A673 (cell line): ENCODE measurements at regions not wholly inside any gene's neighbourhood (a gene's known extent, or its start where the extent isn't known, plus 50 kb on each side); places are given as distances from the start of the nearest gene placed in this dataset.

Source experiments
- EZH2 ChIP-seq: fragments of 200-600 bp; sonication (generic); IDR thresholded peaks from 2 replicates; pipeline ENCODE4 v1.6.1; 2017; ENCODE audit warnings: borderline replicate concordance, low read depth, mild to moderate bottlenecking, mixed read lengths, antibody characterized with exemption, low read length; ENCODE audit not compliant: poor library complexity, severe bottlenecking
- TF ChIP-seq, protein P1 (sequence below): fragments of 300-800, 200-600 bp; sonication (generic); conservative IDR thresholded peaks from 2 replicates; pipeline ENCODE4 v1.5.1; 2017; ENCODE audit warnings: low read depth, mild to moderate bottlenecking, antibody characterized with exemption, low read length, moderate library complexity, mixed read lengths

- TF ChIP-seq, protein P1, sequence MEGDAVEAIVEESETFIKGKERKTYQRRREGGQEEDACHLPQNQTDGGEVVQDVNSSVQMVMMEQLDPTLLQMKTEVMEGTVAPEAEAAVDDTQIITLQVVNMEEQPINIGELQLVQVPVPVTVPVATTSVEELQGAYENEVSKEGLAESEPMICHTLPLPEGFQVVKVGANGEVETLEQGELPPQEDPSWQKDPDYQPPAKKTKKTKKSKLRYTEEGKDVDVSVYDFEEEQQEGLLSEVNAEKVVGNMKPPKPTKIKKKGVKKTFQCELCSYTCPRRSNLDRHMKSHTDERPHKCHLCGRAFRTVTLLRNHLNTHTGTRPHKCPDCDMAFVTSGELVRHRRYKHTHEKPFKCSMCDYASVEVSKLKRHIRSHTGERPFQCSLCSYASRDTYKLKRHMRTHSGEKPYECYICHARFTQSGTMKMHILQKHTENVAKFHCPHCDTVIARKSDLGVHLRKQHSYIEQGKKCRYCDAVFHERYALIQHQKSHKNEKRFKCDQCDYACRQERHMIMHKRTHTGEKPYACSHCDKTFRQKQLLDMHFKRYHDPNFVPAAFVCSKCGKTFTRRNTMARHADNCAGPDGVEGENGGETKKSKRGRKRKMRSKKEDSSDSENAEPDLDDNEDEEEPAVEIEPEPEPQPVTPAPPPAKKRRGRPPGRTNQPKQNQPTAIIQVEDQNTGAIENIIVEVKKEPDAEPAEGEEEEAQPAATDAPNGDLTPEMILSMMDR, result no peak
- TF ChIP-seq EZH2, result no peak
Observed at GRCh38 chr3:157718800-157719199, 215.6 kb upstream of the VEPH1 start.
